ENCODE measurements at regions not wholly inside any gene's neighbourhood (a gene's known extent, or its start where the extent isn't known, plus 50 kb on each side); places are given as distances from the start of the nearest gene placed in this dataset.

DNA sequence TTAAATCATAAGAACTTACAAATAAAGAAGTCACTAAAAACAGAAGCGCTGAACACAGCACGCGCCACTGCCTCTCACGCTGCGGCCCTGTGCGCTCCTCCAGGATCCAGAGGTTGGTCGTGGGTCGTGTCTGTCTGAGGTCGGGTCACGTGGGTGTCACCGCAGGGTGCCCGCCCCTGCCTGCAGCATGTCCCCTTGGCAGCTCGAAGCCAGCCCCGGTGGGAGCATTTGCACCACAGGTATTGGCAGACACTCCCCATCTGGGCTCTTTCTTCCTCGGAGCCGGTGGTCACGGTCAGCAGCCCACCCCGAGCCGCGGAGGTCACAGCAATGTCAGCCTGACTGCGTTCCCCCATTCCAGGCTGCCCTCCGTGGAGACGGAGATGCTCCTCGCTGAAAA, 88.6 kb downstream of the PDGFA start:
- Histone ChIP-seq H3K4me2 (ENCODE audit: insufficient read depth, low read length, poor library complexity, severe bottlenecking) (no peak overlapping the region), H2BK5ac (ENCODE audit: low read length) (no peak overlapping the region), H2BK15ac (ENCODE audit: low read length) (peak overlapping the region; percentile 35), H3K14ac (ENCODE audit: low read length) (no peak overlapping the region), H2BK120ac (ENCODE audit: low read depth, low read length) (no peak overlapping the region), H3K4ac (ENCODE audit: low read length) (no peak overlapping the region), H3K79me1 (ENCODE audit: low read depth, low read length) (no peaks in the 10 kb centered on the region), H2AFZ (ENCODE audit: low read length) (peak overlapping the region; percentile 87), H4K91ac (ENCODE audit: low read depth, low read length, poor library complexity) (no peak overlapping the region), H3K4me3 (ENCODE audit: low read length in 2 of 2) (no peak overlapping the region), H3K23ac (ENCODE audit: low read depth, low read length, poor library complexity) (peak overlapping the region; percentile 70), H2BK12ac (ENCODE audit: low read length) (no peak overlapping the region), H3K9me3 (replicated peaks in 1 of 2; ENCODE audit: control insufficient read depth in 2 of 2, insufficient read depth in 1 of 2, low read depth in 1 of 2, low read length in 2 of 2) (peaks cover 0 to 6% of the 10 kb centered on the region in 2 donors), H3K36me3 (replicated peaks in 1 of 2; ENCODE audit: control insufficient read depth in 2 of 2, insufficient read depth in 2 of 2, low read length in 2 of 2) (no peaks in the 10 kb centered on the region), H2AK5ac (ENCODE audit: low read depth, low read length) (peak overlapping the region; percentile 89), H3K27me3 (ENCODE audit: control insufficient read depth in 3 of 3, insufficient read depth in 3 of 3, low read depth in 1 of 3, low read length in 3 of 3) (peaks cover 0 to 5% (median 0%) of the 10 kb centered on the region in 3 experiments), H3K18ac (ENCODE audit: low read length) (peak overlapping the region; percentile 49), H4K8ac (ENCODE audit: low read depth, low read length) (no peak overlapping the region), H3K9ac (ENCODE audit: low read depth, low read length, poor library complexity) (no peak overlapping the region), H3K4me1 (ENCODE audit: control insufficient read depth in 2 of 2, insufficient read depth in 1 of 2, low read depth in 1 of 2, low read length in 2 of 2) (peaks cover 0 to 16% of the 10 kb centered on the region in 2 donors), H3K27ac (replicated peaks; ENCODE audit: low read length) (no peak overlapping the region)
- DNase-seq (ENCODE audit: low spot score): no peak
- WGBS, 2 donors (ENCODE audit: extremely low coverage in 2 of 2, insufficient read length in 2 of 2, insufficient replicate concordance in 1 of 2): no CpG with 5 or more reads among the region's 24 CpGs

DNA sequence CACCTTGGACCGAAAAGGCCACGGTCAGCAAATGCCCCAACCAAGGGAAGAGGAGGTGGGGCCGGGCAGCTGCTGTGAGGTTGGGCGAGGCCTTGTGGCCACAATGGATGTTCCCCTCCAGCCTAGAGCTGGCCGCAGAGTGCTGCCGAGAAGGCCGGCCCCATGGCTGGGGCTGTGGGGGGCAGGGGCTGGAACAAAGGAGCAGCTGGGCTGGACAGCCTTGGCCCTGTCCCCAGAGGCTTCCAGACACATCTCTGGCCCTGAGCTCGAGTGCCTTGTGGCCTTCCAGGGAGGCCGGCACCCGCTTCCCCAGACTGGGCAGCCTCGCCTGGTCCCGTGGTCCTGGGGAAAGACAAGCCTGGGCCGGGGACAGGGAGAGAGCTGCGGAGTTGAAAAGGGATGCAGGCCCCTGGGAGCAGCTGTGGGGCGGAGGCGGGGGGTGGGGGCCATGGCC, 88.0 kb downstream of the PDGFA start:
- Histone ChIP-seq H3K27ac (replicated peaks; ENCODE audit: low read length) (no peak overlapping the region), H3K27me3 (ENCODE audit: control insufficient read depth in 3 of 3, insufficient read depth in 3 of 3, low read depth in 1 of 3, low read length in 3 of 3) (peaks cover 0 to 10% (median 0%) of the 10 kb centered on the region in 3 experiments), H2BK5ac (ENCODE audit: low read length) (peak overlapping the region; percentile 95), H3K14ac (ENCODE audit: low read length) (no peak overlapping the region), H3K36me3 (replicated peaks in 1 of 2; ENCODE audit: control insufficient read depth in 2 of 2, insufficient read depth in 2 of 2, low read length in 2 of 2) (no peaks in the 10 kb centered on the region), H3K4me3 (ENCODE audit: low read length in 2 of 2) (no peak overlapping the region), H2AK5ac (ENCODE audit: low read depth, low read length) (peak overlapping the region; percentile 90), H4K91ac (ENCODE audit: low read depth, low read length, poor library complexity) (no peak overlapping the region), H2BK120ac (ENCODE audit: low read depth, low read length) (no peak overlapping the region), H2AFZ (ENCODE audit: low read length) (peak overlapping the region; percentile 87), H2BK15ac (ENCODE audit: low read length) (peak overlapping the region; percentile 100), H2BK12ac (ENCODE audit: low read length) (no peak overlapping the region), H3K4me2 (ENCODE audit: insufficient read depth, low read length, poor library complexity, severe bottlenecking) (no peak overlapping the region), H3K4me1 (ENCODE audit: control insufficient read depth in 2 of 2, insufficient read depth in 1 of 2, low read depth in 1 of 2, low read length in 2 of 2) (peaks cover 0 to 19% of the 10 kb centered on the region in 2 donors), H3K23ac (ENCODE audit: low read depth, low read length, poor library complexity) (no peak overlapping the region), H3K9ac (ENCODE audit: low read depth, low read length, poor library complexity) (no peak overlapping the region), H3K79me1 (ENCODE audit: low read depth, low read length) (no peaks in the 10 kb centered on the region), H3K18ac (ENCODE audit: low read length) (peak overlapping the region; percentile 38), H3K9me3 (replicated peaks in 1 of 2; ENCODE audit: control insufficient read depth in 2 of 2, insufficient read depth in 1 of 2, low read depth in 1 of 2, low read length in 2 of 2) (peaks cover 0 to 3% of the 10 kb centered on the region in 2 donors), H4K8ac (ENCODE audit: low read depth, low read length) (no peak overlapping the region), H3K4ac (ENCODE audit: low read length) (no peak overlapping the region)
- WGBS, 2 donors (ENCODE audit: extremely low coverage in 2 of 2, insufficient read length in 2 of 2, insufficient replicate concordance in 1 of 2): no CpG with 5 or more reads among the region's 16 CpGs
- DNase-seq (ENCODE audit: low spot score): no peak

DNA sequence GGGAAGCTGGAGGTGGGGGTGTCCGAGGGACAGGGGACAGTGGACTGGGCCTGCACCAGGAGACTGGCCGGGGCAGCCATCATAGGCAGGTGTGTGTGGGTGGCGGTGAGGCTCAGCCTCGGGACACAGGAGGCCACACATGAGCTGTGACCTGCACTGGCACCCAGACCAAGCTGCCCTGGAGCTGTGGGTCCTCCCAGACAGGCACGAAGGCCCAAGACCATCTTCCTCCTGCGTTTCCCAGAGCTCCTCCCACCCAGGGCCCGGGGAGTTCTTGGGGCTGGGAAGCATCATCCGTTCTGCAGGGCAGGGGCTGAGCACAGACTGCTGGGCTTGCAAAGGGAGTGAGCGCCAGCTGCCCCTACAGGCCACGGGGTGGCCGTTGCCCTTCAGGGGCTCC, 87.4 kb downstream of the PDGFA start:
- no CpG with 5 or more reads among the region's 11 CpGs for WGBS, 2 donors (ENCODE audit: extremely low coverage in 2 of 2, insufficient read length in 2 of 2, insufficient replicate concordance in 1 of 2)

DNA sequence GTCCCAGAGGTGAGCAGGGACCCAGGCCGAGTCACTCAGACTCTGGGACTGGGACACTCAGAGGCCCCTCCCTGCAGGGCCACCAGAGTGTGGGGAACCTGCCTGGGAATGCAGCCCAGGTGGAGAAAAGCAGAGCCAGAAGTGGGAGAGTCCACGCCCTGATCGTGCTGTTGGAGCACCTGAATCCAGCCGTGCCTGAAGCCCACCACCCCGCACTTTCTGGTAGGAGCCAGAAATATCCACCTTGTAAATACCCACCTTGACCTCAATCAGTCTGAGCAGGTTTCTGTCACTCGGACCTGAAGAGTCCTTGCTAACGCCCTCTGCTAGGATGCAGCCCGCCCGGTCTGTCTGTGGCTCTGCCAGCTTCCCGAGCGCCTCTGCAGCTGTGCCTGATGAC, 86.7 kb downstream of the PDGFA start:
- Histone ChIP-seq H2AK5ac (ENCODE audit: low read depth, low read length) (peak overlapping the region; percentile 96), H2AFZ (ENCODE audit: low read length) (no peak overlapping the region), H2BK12ac (ENCODE audit: low read length) (no peak overlapping the region), H3K4me3 (ENCODE audit: low read length in 2 of 2) (no peak overlapping the region), H3K79me1 (ENCODE audit: low read depth, low read length) (no peaks in the 10 kb centered on the region), H3K4me1 (ENCODE audit: control insufficient read depth in 2 of 2, insufficient read depth in 1 of 2, low read depth in 1 of 2, low read length in 2 of 2) (peaks cover 10 to 29% of the 10 kb centered on the region in 2 donors), H3K9me3 (replicated peaks in 1 of 2; ENCODE audit: control insufficient read depth in 2 of 2, insufficient read depth in 1 of 2, low read depth in 1 of 2, low read length in 2 of 2) (no peaks in the 10 kb centered on the region), H3K9ac (ENCODE audit: low read depth, low read length, poor library complexity) (no peak overlapping the region), H3K27me3 (ENCODE audit: control insufficient read depth in 3 of 3, insufficient read depth in 3 of 3, low read depth in 1 of 3, low read length in 3 of 3) (peaks cover 0 to 20% (median 0%) of the 10 kb centered on the region in 3 experiments), H3K4me2 (ENCODE audit: insufficient read depth, low read length, poor library complexity, severe bottlenecking) (no peak overlapping the region), H3K36me3 (replicated peaks in 1 of 2; ENCODE audit: control insufficient read depth in 2 of 2, insufficient read depth in 2 of 2, low read length in 2 of 2) (no peaks in the 10 kb centered on the region), H2BK15ac (ENCODE audit: low read length) (peak overlapping the region; percentile 81), H2BK120ac (ENCODE audit: low read depth, low read length) (peak overlapping the region; percentile 78), H3K23ac (ENCODE audit: low read depth, low read length, poor library complexity) (peak overlapping the region; percentile 47), H3K14ac (ENCODE audit: low read length) (no peak overlapping the region), H3K18ac (ENCODE audit: low read length) (peak overlapping the region; percentile 51), H2BK5ac (ENCODE audit: low read length) (peak overlapping the region; percentile 95), H3K27ac (replicated peaks; ENCODE audit: low read length) (no peak overlapping the region), H3K4ac (ENCODE audit: low read length) (no peak overlapping the region), H4K8ac (ENCODE audit: low read depth, low read length) (no peak overlapping the region), H4K91ac (ENCODE audit: low read depth, low read length, poor library complexity) (no peak overlapping the region)
- WGBS, 2 donors (ENCODE audit: extremely low coverage in 2 of 2, insufficient read length in 2 of 2, insufficient replicate concordance in 1 of 2): no CpG with 5 or more reads among the region's 11 CpGs
- DNase-seq (ENCODE audit: low spot score): no peak

More for the DNA sequence above, 87.4 kb downstream of the PDGFA start:
- peaks cover 0 to 2% of the 10 kb centered on the region in 2 donors for H3K9me3 ChIP-seq (replicated peaks in 1 of 2; ENCODE audit: control insufficient read depth in 2 of 2, insufficient read depth in 1 of 2, low read depth in 1 of 2, low read length in 2 of 2)
- no peak overlapping the region for H2BK120ac ChIP-seq (ENCODE audit: low read depth, low read length)
- no peak overlapping the region for H2AFZ ChIP-seq (ENCODE audit: low read length)
- H3K14ac ChIP-seq (ENCODE audit: low read length): peak overlapping the region; percentile 59
- no peaks in the 10 kb centered on the region for H3K36me3 ChIP-seq (replicated peaks in 1 of 2; ENCODE audit: control insufficient read depth in 2 of 2, insufficient read depth in 2 of 2, low read length in 2 of 2)
- peaks cover 0 to 15% (median 0%) of the 10 kb centered on the region in 3 experiments for H3K27me3 ChIP-seq (ENCODE audit: control insufficient read depth in 3 of 3, insufficient read depth in 3 of 3, low read depth in 1 of 3, low read length in 3 of 3)
- peak overlapping the region; percentile 47 for H3K23ac ChIP-seq (ENCODE audit: low read depth, low read length, poor library complexity)
- peak overlapping the region; percentile 90 for H2AK5ac ChIP-seq (ENCODE audit: low read depth, low read length)
- H2BK12ac ChIP-seq (ENCODE audit: low read length): peak overlapping the region; percentile 75
- H3K4ac ChIP-seq (ENCODE audit: low read length): peak overlapping the region; percentile 54
- H3K4me1 ChIP-seq (ENCODE audit: control insufficient read depth in 2 of 2, insufficient read depth in 1 of 2, low read depth in 1 of 2, low read length in 2 of 2): peaks cover 4 to 23% of the 10 kb centered on the region in 2 donors
- DNase-seq (ENCODE audit: low spot score): no peak
- H4K91ac ChIP-seq (ENCODE audit: low read depth, low read length, poor library complexity): no peak overlapping the region
- H3K4me3 ChIP-seq (ENCODE audit: low read length in 2 of 2): no peak overlapping the region
- H3K79me1 ChIP-seq (ENCODE audit: low read depth, low read length): no peaks in the 10 kb centered on the region
- H2BK15ac ChIP-seq (ENCODE audit: low read length): peak overlapping the region; percentile 100
- no peak overlapping the region for H3K4me2 ChIP-seq (ENCODE audit: insufficient read depth, low read length, poor library complexity, severe bottlenecking)
- H3K27ac ChIP-seq (replicated peaks; ENCODE audit: low read length): no peak overlapping the region
- no peak overlapping the region for H4K8ac ChIP-seq (ENCODE audit: low read depth, low read length)
- H3K18ac ChIP-seq (ENCODE audit: low read length): peak overlapping the region; percentile 38
- H3K9ac ChIP-seq (ENCODE audit: low read depth, low read length, poor library complexity): no peak overlapping the region
- H2BK5ac ChIP-seq (ENCODE audit: low read length): peak overlapping the region; percentile 95

All from neuronal stem cell (in vitro differentiated cells).